Fibroblast of lung (primary cell): ENCODE measurements at regions not wholly inside any gene's neighbourhood (a gene's known extent, or its start where the extent isn't known, plus 50 kb on each side); places are given as distances from the start of the nearest gene placed in this dataset.

Experiments
- DNase-seq, 2 donors: peaks; one replicate each; pipeline versions ENCODE4 v3.0.0 to v3.0.0-alpha.2; 2010; ENCODE audit warnings: low read depth in 2 of 2
- H2AFZ ChIP-seq: 2 replicates; pipeline ENCODE4 v1.5.1; 2012; ENCODE audit warnings: low read length, control low read depth, inconsistent platforms
- H3K27ac ChIP-seq: 2 replicates; pipeline ENCODE4 v1.5.1; 2011; ENCODE audit warnings: low read length, control low read depth; ENCODE audit not compliant: insufficient read depth
- H3K27me3 ChIP-seq: 2 replicates; pipeline ENCODE4 v1.5.1; 2011; ENCODE audit warnings: mild to moderate bottlenecking, low read length; ENCODE audit not compliant: control insufficient read depth, insufficient read depth
- H3K36me3 ChIP-seq: 2 replicates; pipeline ENCODE4 v1.5.1; 2011; ENCODE audit warnings: low read length; ENCODE audit not compliant: control insufficient read depth, insufficient read depth
- H3K4me1 ChIP-seq: 2 replicates; pipeline ENCODE4 v1.5.1; 2011; ENCODE audit warnings: low read length; ENCODE audit not compliant: control insufficient read depth, insufficient read depth; ENCODE audit errors: extremely low read depth
- H3K4me2 ChIP-seq: 2 replicates; pipeline ENCODE4 v1.5.1; 2011; ENCODE audit warnings: low read length, control low read depth; ENCODE audit not compliant: insufficient read depth; ENCODE audit errors: extremely low read depth
- H3K4me3 ChIP-seq, 4 experiments: fragments of 200-600 bp in 1 of 4; sonication (generic) in 1 of 4; replicated peaks in 1 of 4; 2 replicates each; pipeline ENCODE4 v1.5.1; 2011 to 2016; ENCODE audit warnings: low read length in 4 of 4, low read depth in 3 of 4, mild to moderate bottlenecking in 3 of 4, control low read depth in 2 of 4, inconsistent platforms in 1 of 4, mixed read lengths in 1 of 4; ENCODE audit not compliant: insufficient read depth in 1 of 4; ENCODE audit errors: control extremely low read depth in 1 of 4
- H3K79me2 ChIP-seq: 2 replicates; pipeline ENCODE4 v1.5.1; 2012; ENCODE audit warnings: mild to moderate bottlenecking, low read length, inconsistent platforms; ENCODE audit not compliant: control insufficient read depth, insufficient read depth
- H3K9ac ChIP-seq: 2 replicates; pipeline ENCODE4 v1.5.1; 2011; ENCODE audit warnings: mild to moderate bottlenecking, low read length, control low read depth; ENCODE audit not compliant: insufficient read depth
- H3K9me3 ChIP-seq: 2 replicates; pipeline ENCODE4 v1.5.1; 2012; ENCODE audit warnings: low read depth, low read length; ENCODE audit not compliant: control insufficient read depth, insufficient read depth
- H4K20me1 ChIP-seq: 2 replicates; pipeline ENCODE4 v1.5.1; 2011; ENCODE audit warnings: low read length; ENCODE audit not compliant: control insufficient read depth, insufficient read depth; ENCODE audit errors: extremely low read depth
- CTCF ChIP-seq, 2 donors: IDR thresholded peaks in 1 of 2; conservative IDR thresholded peaks in 1 of 2; 1 replicate in 1 of 2; 2 replicates in 1 of 2; pipeline ENCODE4 v1.5.1; 2011 to 2012; ENCODE audit warnings: low read length in 2 of 2, control low read depth in 1 of 2, inconsistent platforms in 1 of 2, low read depth in 1 of 2, mild to moderate bottlenecking in 1 of 2
- EZH2 ChIP-seq: IDR thresholded peaks from 2 replicates; pipeline ENCODE4 v1.5.1; 2012; ENCODE audit warnings: low read length, control low read depth, mild to moderate bottlenecking; ENCODE audit errors: missing control alignments

GRCh38 chr4:187516224-187516623, 479.3 kb upstream of the ZFP42 start:
- no peaks in the 10 kb centered on the region for H3K9me3 ChIP-seq
- no peaks in the 10 kb centered on the region for H3K27me3 ChIP-seq
- H2AFZ ChIP-seq = no peak overlapping the region
- H3K4me2 ChIP-seq = no peak overlapping the region
- no peaks in the 10 kb centered on the region for H3K4me1 ChIP-seq
- H4K20me1 ChIP-seq = no peaks in the 10 kb centered on the region
- no peak overlapping the region for H3K4me3 ChIP-seq
- H3K36me3 ChIP-seq = no peaks in the 10 kb centered on the region
- no peak for DNase-seq
- no peaks in the 10 kb centered on the region for H3K79me2 ChIP-seq
- TF ChIP-seq EZH2 (no peak), CTCF (conservative IDR thresholded peaks at IDR 0.05 in 1 of 2, IDR thresholded peaks at IDR 0.05 in 1 of 2; ENCODE audit: low read depth in 1 of 2, low read length in 2 of 2) (no peak)
- no peak overlapping the region for H3K27ac ChIP-seq
- H3K9ac ChIP-seq = no peak overlapping the region

- TF ChIP-seq EZH2 (no peak), CTCF (conservative IDR thresholded peaks at IDR 0.05 in 1 of 2, IDR thresholded peaks at IDR 0.05 in 1 of 2; ENCODE audit: low read depth in 1 of 2, low read length in 2 of 2) (no peak)
- Histone ChIP-seq H3K9me3 (no peaks in the 10 kb centered on the region), H3K4me1 (no peaks in the 10 kb centered on the region), H3K4me3 (no peak overlapping the region), H3K79me2 (no peaks in the 10 kb centered on the region), H3K27me3 (no peaks in the 10 kb centered on the region), H3K9ac (no peak overlapping the region), H3K27ac (no peak overlapping the region), H4K20me1 (no peaks in the 10 kb centered on the region), H3K36me3 (no peaks in the 10 kb centered on the region), H2AFZ (no peak overlapping the region), H3K4me2 (no peak overlapping the region)
- DNase-seq = no peak
These were observed 453.9 kb upstream of the ZFP42 start for GRCh38 chr4:187541666-187542065.

GRCh38 chr4:187544461-187545053, 451.0 kb upstream of the ZFP42 start:
- H4K20me1 ChIP-seq = no peaks in the 10 kb centered on the region
- no peaks in the 10 kb centered on the region for H3K27me3 ChIP-seq
- H3K27ac ChIP-seq = no peak overlapping the region
- H2AFZ ChIP-seq = no peak overlapping the region
- no peaks in the 10 kb centered on the region for H3K4me1 ChIP-seq
- no peak for TF ChIP-seq CTCF (conservative IDR thresholded peaks at IDR 0.05 in 1 of 2, IDR thresholded peaks at IDR 0.05 in 1 of 2; ENCODE audit: low read depth in 1 of 2, low read length in 2 of 2)
- no peak for TF ChIP-seq EZH2
- H3K9me3 ChIP-seq = no peaks in the 10 kb centered on the region
- no peak for DNase-seq
- H3K4me3 ChIP-seq = no peak overlapping the region
- no peaks in the 10 kb centered on the region for H3K79me2 ChIP-seq
- H3K9ac ChIP-seq = no peak overlapping the region
- H3K36me3 ChIP-seq = no peaks in the 10 kb centered on the region
- H3K4me2 ChIP-seq = no peak overlapping the region
